ENCODE measurements at regions not wholly inside any gene's neighbourhood (a gene's known extent, or its start where the extent isn't known, plus 50 kb on each side); places are given as distances from the start of the nearest gene placed in this dataset.

DNA sequence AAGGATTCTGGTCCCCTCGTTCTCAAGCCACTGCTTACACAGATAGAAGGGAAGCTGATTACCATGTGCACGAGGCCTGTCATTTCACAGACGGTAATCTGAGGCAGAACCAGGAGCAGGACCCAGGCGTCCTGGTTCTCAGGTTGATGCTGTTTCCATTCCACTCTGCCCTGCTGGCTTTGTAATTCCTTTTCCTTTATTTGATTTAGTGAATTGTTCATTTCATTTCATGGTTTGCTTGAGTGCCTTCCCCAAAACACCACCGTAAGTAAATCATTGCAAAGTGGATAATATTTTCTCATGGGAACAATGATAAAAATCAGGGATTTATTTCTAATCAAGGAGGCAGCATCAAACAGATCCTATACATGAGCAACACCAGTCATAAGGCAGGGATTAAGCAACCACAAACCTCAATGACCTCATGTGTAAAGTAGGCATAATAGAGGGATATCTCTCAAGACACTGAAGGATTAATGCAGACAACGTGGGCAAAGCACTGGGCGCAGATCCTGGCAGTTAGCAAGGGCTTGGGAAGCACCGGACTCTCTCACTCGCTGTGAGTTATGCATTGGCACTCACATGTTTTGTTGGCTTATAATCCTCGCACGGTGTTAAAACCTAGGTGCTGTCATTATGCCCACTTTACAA, 229.5 kb upstream of the FOXQ1 start:
- H3K4me3 ChIP-seq (ENCODE audit: low read depth, low read length), result no peak overlapping the region
- POLR2A ChIA-PET, result no interaction called here
- BruUV-seq (replicated peaks), result no TSS peak
- Mint-ChIP-seq H3K9me3 (ENCODE audit: unreplicated experiment) (no peaks in the 10 kb centered on the region), H3K36me3 (ENCODE audit: insufficient read depth, unreplicated experiment) (peaks cover 6% of the 10 kb centered on the region), H3K4me1 (ENCODE audit: low read depth, unreplicated experiment) (peaks cover 15% of the 10 kb centered on the region), H3K27ac (ENCODE audit: unreplicated experiment) (no peak overlapping the region), H3K27me3 (ENCODE audit: insufficient read depth, unreplicated experiment) (no peaks in the 10 kb centered on the region), H3K4me3 (ENCODE audit: unreplicated experiment) (no peak overlapping the region)
- H3K4me1 ChIP-seq, result peaks cover 37% of the 10 kb centered on the region
- DNase-seq, result no peak
- no peaks in the 10 kb centered on the region for H3K36me3 ChIP-seq (ENCODE audit: control insufficient read depth, insufficient read depth, low read length)
- CTCF ChIA-PET, result no interaction called here
- intact Hi-C loops (cut with micrococcal nuclease; ENCODE audit: unreplicated experiment), result no loop called here
- peaks cover 7% of the 10 kb centered on the region for H3K9me3 ChIP-seq
- no peaks in the 10 kb centered on the region for H3K27me3 ChIP-seq (replicated peaks; ENCODE audit: control insufficient read depth, insufficient read depth, low read length)
- TF ChIP-seq, protein P1, sequence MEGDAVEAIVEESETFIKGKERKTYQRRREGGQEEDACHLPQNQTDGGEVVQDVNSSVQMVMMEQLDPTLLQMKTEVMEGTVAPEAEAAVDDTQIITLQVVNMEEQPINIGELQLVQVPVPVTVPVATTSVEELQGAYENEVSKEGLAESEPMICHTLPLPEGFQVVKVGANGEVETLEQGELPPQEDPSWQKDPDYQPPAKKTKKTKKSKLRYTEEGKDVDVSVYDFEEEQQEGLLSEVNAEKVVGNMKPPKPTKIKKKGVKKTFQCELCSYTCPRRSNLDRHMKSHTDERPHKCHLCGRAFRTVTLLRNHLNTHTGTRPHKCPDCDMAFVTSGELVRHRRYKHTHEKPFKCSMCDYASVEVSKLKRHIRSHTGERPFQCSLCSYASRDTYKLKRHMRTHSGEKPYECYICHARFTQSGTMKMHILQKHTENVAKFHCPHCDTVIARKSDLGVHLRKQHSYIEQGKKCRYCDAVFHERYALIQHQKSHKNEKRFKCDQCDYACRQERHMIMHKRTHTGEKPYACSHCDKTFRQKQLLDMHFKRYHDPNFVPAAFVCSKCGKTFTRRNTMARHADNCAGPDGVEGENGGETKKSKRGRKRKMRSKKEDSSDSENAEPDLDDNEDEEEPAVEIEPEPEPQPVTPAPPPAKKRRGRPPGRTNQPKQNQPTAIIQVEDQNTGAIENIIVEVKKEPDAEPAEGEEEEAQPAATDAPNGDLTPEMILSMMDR (IDR thresholded peaks at IDR 0.05; ENCODE audit: insufficient read depth in 1 of 2, low read depth in 1 of 2, low read length in 1 of 2, severe bottlenecking in 1 of 2, unreplicated experiment in 1 of 2), result no peak

DNA sequence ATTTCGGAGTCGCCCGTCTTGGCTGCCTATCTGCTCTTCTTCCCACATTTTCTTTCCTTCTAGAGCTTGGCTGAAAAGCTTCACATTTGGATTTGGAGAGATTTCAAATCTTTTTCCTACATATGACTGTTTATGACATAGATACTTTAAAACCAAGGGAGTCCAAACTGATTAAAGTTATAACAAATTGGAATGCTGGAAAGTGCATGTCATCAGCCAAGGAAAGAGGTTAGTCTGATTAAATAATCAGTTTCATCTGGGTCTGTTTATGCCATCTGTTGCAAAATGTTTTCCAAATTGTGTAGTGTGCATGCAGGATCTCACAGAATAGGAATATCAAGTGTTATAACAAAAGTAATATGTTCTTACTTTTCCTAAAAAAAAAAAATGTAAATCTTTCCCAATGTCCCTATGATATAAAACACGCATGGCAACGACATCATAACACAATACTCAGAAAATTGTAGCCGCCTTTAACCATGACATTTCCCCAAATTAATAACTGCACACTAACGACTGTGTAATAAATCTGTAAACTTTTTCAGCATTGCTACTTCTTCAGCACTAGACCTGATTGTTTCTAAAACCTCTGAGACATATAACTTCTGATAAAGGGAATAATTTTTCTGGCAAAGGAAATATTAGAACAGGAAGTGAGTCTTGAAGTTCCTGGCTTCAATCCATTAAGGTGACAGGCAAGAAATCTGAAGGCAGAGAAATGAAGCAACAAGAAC, 230.2 kb upstream of the FOXQ1 start:
- peaks cover 15% of the 10 kb centered on the region for H3K4me1 Mint-ChIP-seq (ENCODE audit: low read depth, unreplicated experiment)
- no TSS peak for BruUV-seq (replicated peaks)
- intact Hi-C loops (cut with micrococcal nuclease; ENCODE audit: unreplicated experiment), result no loop called here
- TF ChIP-seq, protein P1 (IDR thresholded peaks at IDR 0.05; ENCODE audit: insufficient read depth in 1 of 2, low read depth in 1 of 2, low read length in 1 of 2, severe bottlenecking in 1 of 2, unreplicated experiment in 1 of 2), result no peak
- H3K4me3 Mint-ChIP-seq (ENCODE audit: unreplicated experiment), result no peak overlapping the region
- ChIA-PET POLR2A (no interaction called here), CTCF (interaction anchor here (0.8 kb wide), 1 partner anchor 230 kb away, joined by 3 read pairs; no protein-coding TSS in a partner anchor)
- peaks cover 7% of the 10 kb centered on the region for H3K9me3 ChIP-seq
- H3K4me3 ChIP-seq (ENCODE audit: low read depth, low read length), result no peak overlapping the region
- no peaks in the 10 kb centered on the region for H3K36me3 ChIP-seq (ENCODE audit: control insufficient read depth, insufficient read depth, low read length)
- no peaks in the 10 kb centered on the region for H3K27me3 Mint-ChIP-seq (ENCODE audit: insufficient read depth, unreplicated experiment)
- H3K27ac Mint-ChIP-seq (ENCODE audit: unreplicated experiment), result no peak overlapping the region
- H3K4me1 ChIP-seq, result peaks cover 44% of the 10 kb centered on the region
- H3K27me3 ChIP-seq (replicated peaks; ENCODE audit: control insufficient read depth, insufficient read depth, low read length), result no peaks in the 10 kb centered on the region
- H3K9me3 Mint-ChIP-seq (ENCODE audit: unreplicated experiment), result no peaks in the 10 kb centered on the region
- peaks cover 6% of the 10 kb centered on the region for H3K36me3 Mint-ChIP-seq (ENCODE audit: insufficient read depth, unreplicated experiment)
- no peak for DNase-seq

DNA sequence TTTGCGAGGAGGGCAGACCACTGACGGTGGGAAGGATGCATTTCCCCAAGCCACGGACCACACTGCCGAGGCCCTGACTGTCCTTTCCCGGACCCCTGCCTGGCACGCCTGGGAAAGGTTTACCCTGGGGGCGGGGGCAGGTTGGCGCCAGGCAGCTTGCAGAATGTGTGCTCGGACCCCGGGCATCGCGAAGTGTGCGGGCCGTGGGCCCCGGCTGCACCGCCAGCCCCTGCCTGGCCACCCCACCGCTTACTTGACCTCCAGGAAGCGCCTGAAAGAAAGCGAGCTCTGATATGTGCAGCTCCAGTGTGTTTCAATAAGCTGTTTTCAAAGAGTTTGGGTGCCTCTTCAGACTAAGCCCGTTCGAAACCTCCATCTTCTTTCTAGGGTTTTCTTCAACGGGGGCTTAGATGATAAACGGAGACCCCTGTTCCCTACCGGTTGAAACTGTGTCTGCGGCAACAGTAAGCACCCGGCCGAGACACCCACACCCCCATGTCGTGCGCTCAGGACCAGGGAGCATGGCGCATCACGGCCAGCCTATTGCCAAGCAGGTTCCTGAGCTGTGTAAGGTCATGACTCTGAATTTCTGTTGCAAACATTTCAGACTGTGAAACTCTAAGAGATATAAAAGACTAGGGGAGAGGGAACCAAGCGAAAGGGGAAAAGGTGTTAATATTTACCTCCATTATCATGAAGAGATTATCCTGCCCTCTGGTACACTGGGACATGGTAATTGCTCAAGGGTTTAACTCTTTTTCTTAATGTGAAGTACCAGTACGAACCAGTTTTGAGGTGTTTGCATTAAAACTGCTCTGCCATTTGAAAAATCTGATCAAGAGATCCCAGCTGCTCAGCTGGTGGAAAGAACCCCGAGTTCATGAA, 231.2 kb upstream of the FOXQ1 start:
- no peaks in the 10 kb centered on the region for H3K9me3 Mint-ChIP-seq (ENCODE audit: unreplicated experiment)
- TF ChIP-seq, protein P1 (IDR thresholded peaks at IDR 0.05; ENCODE audit: insufficient read depth in 1 of 2, low read depth in 1 of 2, low read length in 1 of 2, severe bottlenecking in 1 of 2, unreplicated experiment in 1 of 2), result no peak
- ChIA-PET CTCF (interaction anchor here (0.8 to 1.3 kb wide), 2 partner anchors 22 to 231 kb away, joined by 3 read pairs; no protein-coding TSS in a partner anchor), POLR2A (no interaction called here)
- H3K27me3 Mint-ChIP-seq (ENCODE audit: insufficient read depth, unreplicated experiment), result no peaks in the 10 kb centered on the region
- Histone ChIP-seq H3K9me3 (peaks cover 7% of the 10 kb centered on the region), H3K27me3 (replicated peaks; ENCODE audit: control insufficient read depth, insufficient read depth, low read length) (no peaks in the 10 kb centered on the region), H3K4me1 (peaks cover 54% of the 10 kb centered on the region), H3K4me3 (ENCODE audit: low read depth, low read length) (no peak overlapping the region), H3K36me3 (ENCODE audit: control insufficient read depth, insufficient read depth, low read length) (no peaks in the 10 kb centered on the region)
- no TSS peak for BruUV-seq (replicated peaks)
- H3K36me3 Mint-ChIP-seq (ENCODE audit: insufficient read depth, unreplicated experiment), result peaks cover 6% of the 10 kb centered on the region
- H3K4me3 Mint-ChIP-seq (ENCODE audit: unreplicated experiment), result no peak overlapping the region
- no peak overlapping the region for H3K27ac Mint-ChIP-seq (ENCODE audit: unreplicated experiment)
- no peak for DNase-seq
- intact Hi-C loops (cut with micrococcal nuclease; ENCODE audit: unreplicated experiment), result no loop called here
- H3K4me1 Mint-ChIP-seq (ENCODE audit: low read depth, unreplicated experiment), result peaks cover 20% of the 10 kb centered on the region
